GM23338 (cell line): ENCODE measurements at regions not wholly inside any gene's neighbourhood (a gene's known extent, or its start where the extent isn't known, plus 50 kb on each side); places are given as distances from the start of the nearest gene placed in this dataset.

Source experiments
- ATAC-seq: fragments of 200-7000 bp; cut with Tn5 transposase; 3 replicates; pipeline ENCODE4 v1.9.1; 2020
- DNase-seq: peaks from one replicate; pipeline ENCODE4 v3.0.0-alpha.2; 2015; ENCODE audit warnings: low spot score
- H2AFZ ChIP-seq: fragments of 200-600 bp; sonication (generic); 2 replicates; pipeline ENCODE4 v1.8.0; 2016; ENCODE audit warnings: antibody characterized with exemption, mild to moderate bottlenecking, moderate library complexity
- H3F3A ChIP-seq: fragments of 200-600 bp; sonication (generic); replicated peaks from 2 replicates; pipeline ENCODE4 v1.8.0; 2017; ENCODE audit warnings: antibody characterized with exemption, mixed run types, low read depth
- H3K27ac ChIP-seq: fragments of 200-600 bp; sonication (generic); 2 replicates; pipeline ENCODE4 v1.6.1; 2016; ENCODE audit warnings: low read depth
- H3K27me3 ChIP-seq: fragments of 200-600 bp; sonication (generic); 2 replicates; pipeline ENCODE4 v1.8.0; 2016; ENCODE audit warnings: mild to moderate bottlenecking, mixed run types, moderate library complexity; ENCODE audit not compliant: insufficient read depth
- H3K36me3 ChIP-seq: fragments of 200-600 bp; sonication (generic); 2 replicates; pipeline ENCODE4 v1.8.0; 2016; ENCODE audit warnings: mild to moderate bottlenecking; ENCODE audit not compliant: insufficient read depth
- H3K4me1 ChIP-seq: fragments of 200-600 bp; sonication (generic); 2 replicates; pipeline ENCODE4 v1.8.0; 2016; ENCODE audit warnings: mild to moderate bottlenecking, moderate library complexity; ENCODE audit not compliant: insufficient read depth
- H3K4me2 ChIP-seq: fragments of 200-600 bp; sonication (generic); 2 replicates; pipeline ENCODE4 v1.7.1; 2017; ENCODE audit warnings: mixed run types
- H3K4me3 ChIP-seq: fragments of 200-600 bp; sonication (generic); 2 replicates; pipeline ENCODE4 v1.6.1; 2016; ENCODE audit warnings: mixed run types
- H3K79me2 ChIP-seq: fragments of 200-600 bp; sonication (generic); replicated peaks from 2 replicates; pipeline ENCODE4 v1.8.0; 2017; ENCODE audit warnings: mild to moderate bottlenecking; ENCODE audit not compliant: insufficient read depth
- H3K9me2 ChIP-seq: fragments of 200-600 bp; sonication (generic); 2 replicates; pipeline ENCODE4 v1.8.0; 2017; ENCODE audit not compliant: insufficient read depth
- H4K20me1 ChIP-seq: fragments of 200-600 bp; sonication (generic); replicated peaks from 2 replicates; pipeline ENCODE4 v1.8.0; 2017; ENCODE audit warnings: mild to moderate bottlenecking; ENCODE audit not compliant: insufficient read depth
- H3K27ac Mint-ChIP-seq: 2 replicates; pipeline ENCODE4 v1.8.0; 2020; ENCODE audit warnings: inconsistent platforms, mild to moderate bottlenecking, moderate library complexity, mixed read lengths
- H3K27me3 Mint-ChIP-seq: 3 replicates; pipeline ENCODE4 v1.8.0; 2022; ENCODE audit warnings: low read depth, mild to moderate bottlenecking, moderate library complexity, mixed read lengths, inconsistent platforms; ENCODE audit not compliant: insufficient read depth, poor library complexity
- H3K36me3 Mint-ChIP-seq: 3 replicates; pipeline ENCODE4 v1.8.0; 2021; ENCODE audit warnings: low read depth, mild to moderate bottlenecking, inconsistent platforms, moderate library complexity, mixed read lengths
- H3K4me1 Mint-ChIP-seq: 3 replicates; pipeline ENCODE4 v1.8.0; 2020; ENCODE audit warnings: mild to moderate bottlenecking, inconsistent platforms, mixed read lengths
- H3K4me3 Mint-ChIP-seq: 3 replicates; pipeline ENCODE4 v1.8.0; 2021; ENCODE audit warnings: moderate library complexity, mild to moderate bottlenecking, inconsistent platforms, mixed read lengths
- H3K9me3 Mint-ChIP-seq: 3 replicates; pipeline ENCODE4 v1.8.0; 2020; ENCODE audit warnings: moderate library complexity, mild to moderate bottlenecking, inconsistent platforms, mixed read lengths
- CREB1 ChIP-seq: fragments of 250-450 bp; sonication (Bioruptor Pico); IDR thresholded peaks from 2 replicates; pipeline ENCODE4 v1.5.0; 2020; ENCODE audit warnings: low read depth, mild to moderate bottlenecking, moderate library complexity
- CTCF ChIP-seq, 2 experiments: fragments of 200-600 bp in 1 of 2; sonication (generic) in 1 of 2; conservative IDR thresholded peaks; 2 replicates each; pipeline versions ENCODE4 v1.5.1 to v1.6.1; 2016 to 2017; ENCODE audit warnings: antibody characterized with exemption in 2 of 2, low read depth in 2 of 2, mild to moderate bottlenecking in 2 of 2, moderate library complexity in 1 of 2
- ETS1 ChIP-seq: IDR thresholded peaks from 2 replicates; pipeline ENCODE4 v1.6.1; 2016; ENCODE audit warnings: antibody characterized with exemption
- EZH2 ChIP-seq: fragments of 200-600 bp; sonication (generic); IDR thresholded peaks from one replicate; pipeline ENCODE4 v1.8.0; 2017; ENCODE audit warnings: antibody characterized with exemption, mild to moderate bottlenecking, low read depth; ENCODE audit not compliant: unreplicated experiment
- EZH2phosphoT487 ChIP-seq: fragments of 200-600 bp; sonication (generic); IDR thresholded peaks from one replicate; pipeline ENCODE4 v1.8.1; 2018; ENCODE audit warnings: antibody characterized with exemption; ENCODE audit not compliant: unreplicated experiment
- JUNB ChIP-seq: IDR thresholded peaks from one replicate; pipeline ENCODE4 v1.6.1; 2016; ENCODE audit warnings: antibody characterized with exemption; ENCODE audit not compliant: unreplicated experiment
- NANOG ChIP-seq: IDR thresholded peaks from 2 replicates; pipeline ENCODE4 v1.6.1; 2016; ENCODE audit warnings: antibody characterized with exemption, borderline replicate concordance
- POLR2AphosphoS5 ChIP-seq: IDR thresholded peaks from 2 replicates; pipeline ENCODE4 v1.6.1; 2016; ENCODE audit warnings: antibody characterized with exemption, low read depth
- REST ChIP-seq: IDR thresholded peaks from one replicate; pipeline ENCODE4 v1.6.1; 2018; ENCODE audit warnings: antibody characterized with exemption; ENCODE audit not compliant: unreplicated experiment
- STAT1 ChIP-seq: IDR thresholded peaks from one replicate; pipeline ENCODE4 v1.6.1; 2016; ENCODE audit warnings: antibody characterized with exemption; ENCODE audit not compliant: unreplicated experiment
- ZNF114 ChIP-seq: fragments of 250-450 bp; sonication (Bioruptor Pico); IDR thresholded peaks from 2 replicates; pipeline ENCODE4 v1.5.0; 2020; ENCODE audit warnings: mild to moderate bottlenecking, moderate library complexity
- ZNF331 ChIP-seq: fragments of 250-450 bp; sonication (Bioruptor Pico); IDR thresholded peaks from 2 replicates; pipeline ENCODE4 v1.5.0; 2020; ENCODE audit warnings: low read depth, mild to moderate bottlenecking, moderate library complexity
- ZNF462 ChIP-seq: fragments of 250-450 bp; sonication (Bioruptor Pico); IDR thresholded peaks from 2 replicates; pipeline ENCODE4 v1.5.0; 2020; ENCODE audit warnings: mild to moderate bottlenecking, moderate library complexity

- Mint-ChIP-seq H3K4me1 (no peaks in the 10 kb centered on the region), H3K4me3 (no peak overlapping the region), H3K27ac (no peak overlapping the region), H3K36me3 (peaks cover 34% of the 10 kb centered on the region), H3K9me3 (peaks cover 34% of the 10 kb centered on the region), H3K27me3 (no peaks in the 10 kb centered on the region)
- Histone ChIP-seq H3K4me1 (no peaks in the 10 kb centered on the region), H3K4me3 (no peak overlapping the region), H3K36me3 (peaks cover 17% of the 10 kb centered on the region; the same call in 1 of the 2 replicates), H3K27ac (no peak overlapping the region), H4K20me1 (no peaks in the 10 kb centered on the region), H3K27me3 (no peaks in the 10 kb centered on the region), H3K79me2 (no peaks in the 10 kb centered on the region), H3K9me2 (peaks cover 18% of the 10 kb centered on the region), H2AFZ (no peak overlapping the region), H3F3A (no peaks in the 10 kb centered on the region), H3K4me2 (no peak overlapping the region)
- DNase-seq = no peak
- TF ChIP-seq NANOG = no peak
- no peak for TF ChIP-seq STAT1
- TF ChIP-seq REST = no peak
- no peak for TF ChIP-seq ETS1
- TF ChIP-seq JUNB = no peak
- TF ChIP-seq EZH2 = no peak
- no peak for TF ChIP-seq EZH2phosphoT487
- TF ChIP-seq ZNF331 (CRISPR knock-in tag) = no peak
- no peak for TF ChIP-seq ZNF114 (CRISPR knock-in tag)
- no peak for TF ChIP-seq CTCF (conservative IDR thresholded peaks at IDR 0.05; ENCODE audit: low read depth in 2 of 2)
- TF ChIP-seq ZNF462 (CRISPR knock-in tag) = no peak
- TF ChIP-seq CREB1 (CRISPR knock-in tag) = no peak
- TF ChIP-seq POLR2AphosphoS5 = no peak
- ATAC-seq = no peak
Observed at GRCh38 chr2:143916781-143917180, 603.1 kb downstream of the ZEB2 start.
